ENCODE measurements at regions not wholly inside any gene's neighbourhood (a gene's known extent, or its start where the extent isn't known, plus 50 kb on each side); places are given as distances from the start of the nearest gene placed in this dataset.
"Not testable (repeated sequence)": the region's sequence is repeated elsewhere in the genome, so short reads cannot be mapped to it uniquely, and the experiment has no call there.

DNA sequence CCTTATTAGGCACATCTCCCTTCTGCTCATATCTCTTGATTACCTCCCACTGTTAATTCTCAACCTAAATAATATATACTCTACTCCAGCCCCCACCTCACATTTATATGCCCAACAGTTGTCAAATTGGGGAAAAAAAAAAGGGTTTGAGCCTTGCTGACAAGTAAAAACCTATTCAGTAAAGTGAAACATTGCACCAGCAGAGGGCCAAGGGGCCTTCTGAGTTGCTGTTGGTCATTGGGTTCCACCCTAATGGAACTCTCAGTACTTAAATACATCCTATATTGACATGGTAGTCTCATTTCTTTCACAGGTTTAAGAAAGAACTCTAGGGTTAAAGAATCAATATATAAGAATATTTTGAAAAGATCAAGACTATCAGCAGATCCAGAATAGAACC, 362.2 kb downstream of the SMARCA1 start:
- no peak for DNase-seq (ENCODE audit: low read depth)

DNA sequence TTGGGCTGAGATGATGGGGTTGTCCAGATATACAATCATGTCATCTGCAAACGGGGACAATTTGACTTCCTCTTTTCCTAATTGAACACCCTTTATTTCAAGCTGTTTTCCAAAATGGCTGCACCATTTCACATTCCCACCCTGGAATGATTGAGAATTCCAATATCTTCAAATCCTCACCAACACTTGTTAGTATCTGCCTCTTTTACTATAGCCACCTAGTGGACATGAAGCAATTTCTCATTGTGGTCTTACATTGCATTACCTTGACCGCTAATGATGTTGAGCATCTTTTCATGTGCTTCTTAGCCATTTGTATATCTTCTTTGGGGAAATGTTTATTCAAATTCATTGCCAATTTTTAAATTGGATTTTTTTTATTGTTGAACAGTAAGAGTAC, 364.8 kb downstream of the SMARCA1 start:
- DNase-seq (ENCODE audit: low read depth) = no peak

DNA sequence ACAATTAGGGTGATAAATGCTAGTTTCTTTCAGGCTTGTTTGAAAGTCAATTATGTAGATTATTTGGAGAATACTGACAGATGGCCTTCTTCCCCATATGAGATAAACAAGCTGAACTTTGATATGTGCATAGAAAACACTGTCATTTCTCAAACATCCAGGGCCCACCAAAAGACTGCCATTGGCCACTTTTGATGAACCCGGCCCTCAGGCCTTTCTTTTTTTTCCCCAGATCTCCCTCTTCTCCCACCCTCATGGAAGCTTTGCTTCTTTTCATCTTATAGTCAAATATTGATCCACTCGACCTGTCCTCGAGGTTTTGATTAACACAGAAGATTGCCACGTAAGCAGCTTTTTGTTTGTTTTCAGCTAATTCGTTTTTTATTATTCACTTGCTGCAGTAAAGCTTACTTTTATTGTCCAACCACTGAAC, 377.4 kb downstream of the SMARCA1 start:
- no peak for DNase-seq (ENCODE audit: low read depth)

- no peak for DNase-seq (ENCODE audit: low read depth)
Measured at GRCh38 chrX:129145385-129145784, 377.9 kb downstream of the SMARCA1 start.

DNA sequence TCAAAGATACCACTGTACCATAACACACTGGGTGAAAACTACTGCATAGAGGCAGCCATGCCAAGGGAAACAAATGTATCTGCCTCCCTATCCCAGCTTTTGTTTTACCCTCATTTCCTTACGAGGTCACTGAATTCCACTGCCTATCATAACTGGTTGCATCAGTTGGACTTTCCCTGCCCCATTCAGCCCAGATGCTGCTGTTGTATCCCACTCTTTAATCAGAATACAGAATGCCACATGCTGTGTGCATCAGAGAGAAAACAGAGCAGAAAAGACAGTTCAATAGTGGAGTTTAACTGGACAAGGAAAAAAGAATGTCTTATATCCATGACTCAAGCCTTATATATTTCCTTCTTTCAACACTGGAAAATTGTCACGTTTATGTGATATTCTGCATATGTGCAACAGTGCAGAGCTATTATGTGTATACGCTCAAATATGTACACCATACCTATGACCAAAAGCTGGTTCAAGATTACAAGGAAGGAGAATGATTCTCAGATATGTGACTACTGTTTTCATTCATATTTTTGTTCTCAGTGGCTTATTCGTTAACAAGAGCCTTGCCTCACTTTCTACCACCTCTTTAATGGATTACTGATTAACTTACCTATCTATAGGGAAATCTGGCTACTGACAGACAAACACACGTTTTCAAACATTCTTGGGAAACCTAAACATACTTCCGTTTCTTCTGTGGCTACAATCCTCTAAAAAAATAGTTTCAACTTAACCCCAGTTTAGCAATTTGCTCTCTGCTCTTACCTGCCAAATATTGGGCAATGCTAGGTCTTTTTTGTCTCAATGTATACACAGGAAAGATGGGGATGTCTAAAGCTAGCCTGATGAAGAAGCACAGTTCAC, 378.9 kb downstream of the SMARCA1 start:
- no peak for DNase-seq (ENCODE audit: low read depth)

GRCh38 chrX:129139837-129140598, 383.3 kb downstream of the SMARCA1 start:
- DNase-seq (ENCODE audit: low read depth) = no peak

GRCh38 chrX:129125122-129125914, 398.0 kb downstream of the SMARCA1 start:
- no peak for DNase-seq (ENCODE audit: low read depth)

GRCh38 chrX:129123795-129124194, 399.5 kb downstream of the SMARCA1 start:
- DNase-seq (ENCODE audit: low read depth) = no peak

GRCh38 chrX:129116676-129117470, 406.4 kb downstream of the SMARCA1 start:
- DNase-seq (ENCODE audit: low read depth) = no peak

GRCh38 chrX:129115935-129116334, 407.4 kb downstream of the SMARCA1 start:
- DNase-seq (ENCODE audit: low read depth) = no peak

DNA sequence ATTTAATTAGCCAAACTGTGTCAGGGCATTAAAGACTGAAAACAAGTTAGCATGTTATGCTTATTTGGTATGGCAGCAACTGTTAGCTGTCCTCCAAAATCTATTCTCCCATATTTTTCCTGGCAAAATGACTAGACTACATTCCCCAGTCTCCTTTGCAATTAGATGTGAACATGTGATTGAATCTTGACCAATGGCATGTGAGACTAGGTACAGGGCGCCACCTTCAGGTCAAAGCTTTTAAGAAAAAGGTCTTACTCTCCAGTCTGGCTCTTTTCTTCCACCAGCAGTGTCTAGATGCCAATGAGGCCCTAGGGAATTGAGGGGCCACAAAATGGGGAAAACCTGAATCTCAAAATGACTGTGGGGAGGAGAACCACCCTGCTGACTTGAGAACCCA, 408.2 kb downstream of the SMARCA1 start:
- DNase-seq (ENCODE audit: low read depth) = peak; percentile 28

DNA sequence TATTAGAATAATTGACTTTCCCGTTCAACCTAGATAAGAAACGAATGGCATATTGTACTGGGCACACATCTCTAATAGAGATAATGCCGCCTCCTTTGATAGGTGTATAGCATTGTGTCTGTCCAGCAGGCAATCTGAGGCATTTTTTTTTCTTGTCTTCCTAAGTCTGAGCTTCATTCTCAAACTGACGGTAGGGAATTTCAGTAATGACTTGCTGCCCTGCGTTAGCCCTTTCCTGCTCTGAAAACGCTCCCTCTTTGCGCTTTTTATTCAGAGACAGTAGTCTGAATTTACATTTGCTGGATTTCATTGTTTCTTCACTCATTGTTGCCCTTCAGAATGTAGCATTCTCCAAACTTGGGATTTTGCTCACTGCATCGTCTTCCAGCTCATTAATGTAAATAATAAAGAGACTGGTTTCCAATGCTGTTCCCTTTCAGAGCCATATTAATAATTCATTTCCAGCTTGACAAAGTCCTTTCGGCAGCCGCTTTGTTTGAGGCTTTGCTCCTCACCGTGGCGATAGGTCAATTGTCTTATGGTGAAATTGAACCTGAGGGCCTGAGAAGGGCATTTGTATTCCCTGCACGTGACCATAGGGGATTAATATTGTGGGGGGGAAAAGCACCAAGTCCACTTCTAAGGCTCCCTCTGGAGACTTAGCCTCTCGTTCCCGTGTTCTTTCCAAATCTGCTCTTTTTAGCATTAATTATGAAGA, 412.1 kb downstream of the SMARCA1 start:
- no peak for DNase-seq (ENCODE audit: low read depth)

DNA sequence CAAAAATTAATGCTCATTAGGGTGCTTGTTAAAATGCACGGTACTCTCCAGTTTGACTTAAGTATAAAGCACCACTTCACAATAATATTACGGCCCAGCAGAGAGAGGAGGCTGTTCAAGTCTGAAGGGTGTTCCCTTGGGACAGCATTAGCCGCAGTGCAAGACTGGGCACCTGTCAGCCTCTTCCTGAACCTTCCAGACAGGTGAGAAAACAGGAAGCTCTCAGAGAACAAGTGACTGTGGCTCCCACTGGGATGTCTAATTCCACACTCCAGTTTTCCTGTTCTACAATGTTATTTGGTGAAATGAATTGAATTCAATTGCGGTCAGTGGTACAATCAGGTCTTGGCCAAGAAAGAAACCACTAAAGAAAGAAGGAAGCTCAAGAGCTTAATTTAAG, 414.4 kb downstream of the SMARCA1 start:
- DNase-seq (ENCODE audit: low read depth) = no peak

DNA sequence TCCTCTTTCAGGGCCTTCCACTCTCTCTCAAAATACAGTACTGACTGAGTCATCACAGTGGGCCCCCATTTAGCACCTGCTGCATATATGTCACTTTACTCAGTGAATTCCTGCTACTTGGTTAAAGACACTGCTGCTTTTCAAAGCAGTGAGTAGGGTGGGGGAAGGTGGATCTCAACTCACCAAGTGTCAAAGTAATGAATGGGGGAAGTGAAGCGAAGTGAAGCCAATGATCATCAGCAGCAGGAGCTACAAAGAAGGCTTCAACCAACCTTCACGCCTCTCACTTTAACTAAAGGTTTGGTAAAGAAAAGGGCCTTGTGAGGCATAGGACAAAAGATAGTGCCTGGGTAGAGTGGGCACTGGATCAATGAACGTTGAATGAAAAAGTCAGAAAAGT, 424.1 kb downstream of the SMARCA1 start:
- DNase-seq (ENCODE audit: low read depth) = no peak

DNA sequence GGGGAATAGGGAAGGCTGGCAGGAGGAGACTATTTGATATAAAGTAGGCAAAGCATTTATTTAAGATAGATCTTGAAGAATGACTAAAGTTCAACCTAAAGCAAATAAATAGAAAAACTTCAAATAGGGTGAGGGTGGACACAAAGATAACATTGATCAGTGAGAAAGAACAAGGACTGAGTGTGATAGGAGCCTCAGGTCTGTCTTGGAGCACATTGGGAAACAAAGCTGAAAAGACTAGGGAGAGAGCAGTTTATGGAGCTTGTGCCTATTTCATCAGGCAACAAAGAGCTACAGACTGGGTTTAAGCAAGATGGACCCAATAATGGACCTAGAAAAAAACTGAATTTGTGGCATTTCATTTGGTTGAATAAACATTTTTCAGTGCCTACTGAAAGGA, 425.6 kb downstream of the SMARCA1 start:
- DNase-seq (ENCODE audit: low read depth) = no peak

DNA sequence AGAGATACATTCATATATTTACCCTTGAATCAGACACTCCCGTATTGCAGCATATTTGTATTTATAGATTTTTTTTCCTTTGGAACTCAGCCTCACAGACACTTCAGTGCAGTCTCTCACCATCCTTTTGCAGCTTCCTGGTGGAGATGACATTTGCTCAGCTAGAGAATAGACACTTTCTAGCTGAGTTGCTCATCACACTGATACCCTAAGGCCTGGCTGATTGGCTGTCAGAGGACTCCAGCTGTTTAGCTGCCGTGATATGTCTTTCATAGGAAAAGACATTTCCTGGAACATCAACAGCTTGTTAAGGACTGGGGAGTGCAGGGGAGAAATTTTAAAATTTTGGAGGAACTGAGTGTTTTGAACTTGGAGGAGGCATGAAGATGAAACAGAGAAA, 429.6 kb downstream of the SMARCA1 start:
- DNase-seq (ENCODE audit: low read depth) = no peak

DNA sequence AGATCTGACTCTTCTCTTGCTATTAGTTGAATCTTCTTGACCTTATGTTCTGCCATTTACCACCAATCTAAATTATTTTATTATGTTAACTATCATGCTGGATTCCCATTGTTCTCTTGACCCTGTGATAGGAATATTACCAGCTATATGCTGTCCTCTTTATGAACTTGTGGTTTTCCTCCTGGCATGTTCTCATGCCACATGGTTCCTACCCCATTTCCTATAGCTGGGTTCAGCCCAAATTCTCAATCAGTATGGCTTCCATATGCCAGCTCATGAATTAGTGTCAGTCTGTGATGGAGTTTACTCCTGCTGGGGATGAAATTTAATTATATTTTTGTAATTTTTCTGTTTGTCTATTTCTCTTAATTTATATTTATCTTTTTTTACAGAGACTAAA, 430.5 kb downstream of the SMARCA1 start:
- DNase-seq (ENCODE audit: low read depth) = no peak

- DNase-seq (ENCODE audit: low read depth) = no peak
Measured at GRCh38 chrX:129092242-129092641, 431.0 kb downstream of the SMARCA1 start.

DNA sequence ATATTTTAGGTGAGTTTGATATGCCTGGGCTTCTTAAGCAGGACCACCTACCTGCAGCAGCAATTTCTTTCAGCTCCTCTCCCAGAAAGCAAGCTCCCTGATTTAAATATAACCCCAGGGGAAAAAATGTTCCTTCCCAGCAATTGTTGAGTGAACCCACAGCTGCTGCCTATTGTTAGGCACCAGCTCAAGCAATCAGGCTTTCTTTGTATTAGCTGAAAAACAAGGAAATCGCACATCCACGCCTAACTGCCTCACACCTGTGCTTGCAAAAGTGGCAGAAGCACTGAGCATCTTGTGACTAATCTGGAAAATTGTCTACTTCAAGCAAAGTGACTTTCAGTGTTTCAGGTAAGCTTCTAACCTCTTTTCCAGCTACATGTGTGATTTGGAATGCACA, 432.2 kb downstream of the SMARCA1 start:
- DNase-seq (ENCODE audit: low read depth) = no peak

GRCh38 chrX:129086802-129087201, 436.5 kb downstream of the SMARCA1 start:
- no peak for DNase-seq (ENCODE audit: low read depth)

GRCh38 chrX:129084291-129084690, 439.0 kb downstream of the SMARCA1 start:
- not testable (repeated sequence) for DNase-seq (ENCODE audit: low read depth)
